ENCODE measurements at regions not wholly inside any gene's neighbourhood (a gene's known extent, or its start where the extent isn't known, plus 50 kb on each side); places are given as distances from the start of the nearest gene placed in this dataset.

- TF ChIP-seq, protein P1, sequence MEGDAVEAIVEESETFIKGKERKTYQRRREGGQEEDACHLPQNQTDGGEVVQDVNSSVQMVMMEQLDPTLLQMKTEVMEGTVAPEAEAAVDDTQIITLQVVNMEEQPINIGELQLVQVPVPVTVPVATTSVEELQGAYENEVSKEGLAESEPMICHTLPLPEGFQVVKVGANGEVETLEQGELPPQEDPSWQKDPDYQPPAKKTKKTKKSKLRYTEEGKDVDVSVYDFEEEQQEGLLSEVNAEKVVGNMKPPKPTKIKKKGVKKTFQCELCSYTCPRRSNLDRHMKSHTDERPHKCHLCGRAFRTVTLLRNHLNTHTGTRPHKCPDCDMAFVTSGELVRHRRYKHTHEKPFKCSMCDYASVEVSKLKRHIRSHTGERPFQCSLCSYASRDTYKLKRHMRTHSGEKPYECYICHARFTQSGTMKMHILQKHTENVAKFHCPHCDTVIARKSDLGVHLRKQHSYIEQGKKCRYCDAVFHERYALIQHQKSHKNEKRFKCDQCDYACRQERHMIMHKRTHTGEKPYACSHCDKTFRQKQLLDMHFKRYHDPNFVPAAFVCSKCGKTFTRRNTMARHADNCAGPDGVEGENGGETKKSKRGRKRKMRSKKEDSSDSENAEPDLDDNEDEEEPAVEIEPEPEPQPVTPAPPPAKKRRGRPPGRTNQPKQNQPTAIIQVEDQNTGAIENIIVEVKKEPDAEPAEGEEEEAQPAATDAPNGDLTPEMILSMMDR (IDR thresholded peaks at IDR 0.05; ENCODE audit: insufficient read depth, low read depth, low read length): no peak
- no peak for TF ChIP-seq EZH2 (IDR thresholded peaks at IDR 0.05; ENCODE audit: insufficient read depth, low read length)
Measured at GRCh38 chr18:45549290-45549689, 66.0 kb upstream of the SLC14A2 start.

Data from astrocyte (in vitro differentiated cells and primary cell).